Inflammatory macrophage treated with lipopolysaccharide for 4 hours (primary cell): ENCODE measurements at regions not wholly inside any gene's neighbourhood (a gene's known extent, or its start where the extent isn't known, plus 50 kb on each side); places are given as distances from the start of the nearest gene placed in this dataset.
"Not testable (repeated sequence)": the region's sequence is repeated elsewhere in the genome, so short reads cannot be mapped to it uniquely, and the experiment has no call there.

Experiments
- DNase-seq: peaks from one replicate; pipeline ENCODE4 v3.0.0-alpha.2; 2020

- no peak for DNase-seq
These were observed 84.2 kb downstream of the TTLL2 start for GRCh38 chr6:167409079-167409478.

- no peak for DNase-seq
These were observed 84.8 kb downstream of the TTLL2 start for GRCh38 chr6:167409694-167410093.

GRCh38 chr6:167410462-167410861 lies 85.6 kb downstream of the TTLL2 start:
- DNase-seq, result no peak

GRCh38 chr6:167412506-167412905 lies 87.6 kb downstream of the TTLL2 start:
- DNase-seq, result no peak

- DNase-seq, result no peak
These were observed 90.6 kb downstream of the TTLL2 start for GRCh38 chr6:167415441-167415961.

GRCh38 chr6:167416676-167417430 lies 92.0 kb downstream of the TTLL2 start:
- no peak for DNase-seq

GRCh38 chr6:167420177-167420576 lies 95.3 kb downstream of the TTLL2 start:
- no peak for DNase-seq

- no peak for DNase-seq
These were observed 96.2 kb downstream of the TTLL2 start for GRCh38 chr6:167420858-167421766.

GRCh38 chr6:167421944-167422343 lies 97.1 kb downstream of the TTLL2 start:
- not testable (repeated sequence) for DNase-seq

GRCh38 chr6:167422934-167423333 lies 98.0 kb downstream of the TTLL2 start:
- DNase-seq, result no peak

- no peak for DNase-seq
These were observed 99.3 kb downstream of the TTLL2 start for GRCh38 chr6:167424060-167424673.

- no peak for DNase-seq
These were observed 99.8 kb downstream of the TTLL2 start for GRCh38 chr6:167424700-167425099.

GRCh38 chr6:167426084-167426483 lies 101.2 kb downstream of the TTLL2 start:
- no peak for DNase-seq

- no peak for DNase-seq
These were observed 101.8 kb downstream of the TTLL2 start for GRCh38 chr6:167426651-167427050.

GRCh38 chr6:167428664-167429333 lies 103.9 kb downstream of the TTLL2 start:
- no peak for DNase-seq

- no peak for DNase-seq
These were observed 104.5 kb downstream of the TTLL2 start for GRCh38 chr6:167429353-167429752.

- DNase-seq, result no peak
These were observed 110.4 kb downstream of the TTLL2 start for GRCh38 chr6:167435209-167435728.

- no peak for DNase-seq
These were observed 113.1 kb downstream of the TTLL2 start for GRCh38 chr6:167437888-167438484.

GRCh38 chr6:167441715-167442206 lies 116.9 kb downstream of the TTLL2 start:
- DNase-seq, result no peak

GRCh38 chr6:167442245-167442644 lies 117.4 kb downstream of the TTLL2 start:
- DNase-seq, result no peak

GRCh38 chr6:167442796-167443680 lies 118.2 kb downstream of the TTLL2 start:
- no peak for DNase-seq
